NK-92 (cell line): ENCODE measurements at regions not wholly inside any gene's neighbourhood (a gene's known extent, or its start where the extent isn't known, plus 50 kb on each side); places are given as distances from the start of the nearest gene placed in this dataset.

ENCODE experiments used
- DNase-seq: peaks from one replicate; lab custom pipeline; 2025; ENCODE audit not compliant: unreplicated experiment; lab: John Stamatoyannopoulos, UW

DNA sequence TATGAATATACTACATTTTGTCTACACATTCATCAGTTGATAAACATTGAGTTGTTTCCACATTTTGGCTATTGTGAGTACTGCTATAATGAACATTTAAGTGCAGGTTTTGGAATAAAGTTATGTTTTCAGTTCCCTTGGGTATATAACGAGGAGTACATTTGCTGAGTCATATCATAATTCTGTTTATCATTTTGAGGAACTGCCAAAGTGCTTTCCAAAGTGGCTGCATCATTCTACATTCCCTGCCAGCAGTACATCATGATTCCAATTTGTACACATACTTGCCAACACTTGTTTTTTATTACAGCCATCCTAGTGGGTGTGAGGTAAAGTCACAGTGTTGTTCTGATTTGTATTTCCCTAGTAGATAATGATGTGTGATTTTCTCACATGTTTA is 1458.6 kb upstream of the TENM4 start:
- DNase-seq, result no peak

DNA sequence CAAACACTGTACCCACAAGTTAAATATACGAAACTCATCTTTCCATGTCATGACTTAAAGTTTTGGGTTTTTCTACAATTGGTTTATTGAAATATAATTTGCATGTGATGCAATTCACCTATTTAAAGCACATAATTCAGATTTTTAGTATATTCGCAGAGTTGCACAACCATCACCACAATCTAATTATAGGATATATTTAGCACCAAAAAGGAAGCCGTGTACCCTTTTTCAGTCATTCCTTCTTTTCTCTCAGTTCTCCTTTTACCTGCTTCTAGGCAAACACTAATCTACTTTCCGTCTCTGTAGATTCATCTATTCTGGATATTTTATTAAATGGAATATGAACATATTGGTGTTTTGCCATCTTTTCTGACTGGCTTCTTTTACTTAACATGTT is 1458.1 kb upstream of the TENM4 start:
- DNase-seq, result no peak

GRCh38 chr11:80886684-80887083 is 1445.9 kb upstream of the TENM4 start:
- no peak for DNase-seq

DNA sequence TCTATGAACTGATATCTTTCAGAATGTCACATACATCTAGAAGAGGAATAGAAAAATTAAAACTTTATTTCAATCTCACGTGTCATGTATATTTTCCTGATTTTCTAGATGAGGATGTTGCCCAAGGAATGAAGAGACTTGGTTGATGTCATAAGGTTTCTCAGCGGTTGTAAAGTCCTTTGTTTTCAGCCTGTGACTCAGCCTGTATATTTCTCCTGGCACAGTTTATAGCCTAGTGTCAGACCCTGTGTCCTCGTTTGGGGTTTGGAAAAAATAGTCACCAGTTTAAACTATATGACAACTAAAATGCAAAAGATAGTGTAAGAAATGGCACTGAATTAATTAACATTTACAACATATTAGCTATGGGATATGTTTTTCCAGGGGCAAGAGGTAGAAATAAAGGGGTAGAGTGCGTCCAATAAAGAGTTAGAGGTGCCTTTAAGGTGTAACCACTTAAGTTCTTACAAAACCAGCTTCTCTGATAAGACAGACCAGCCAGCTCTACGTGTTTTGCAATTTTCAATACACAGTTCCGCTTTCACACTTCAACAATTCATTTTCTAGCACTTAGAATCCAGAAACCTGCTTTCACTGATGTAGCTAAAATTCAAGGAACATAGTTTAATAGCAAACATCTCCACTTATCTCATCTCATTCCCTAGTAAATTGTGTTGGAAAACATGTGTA is 1432.6 kb upstream of the TENM4 start:
- no peak for DNase-seq

DNA sequence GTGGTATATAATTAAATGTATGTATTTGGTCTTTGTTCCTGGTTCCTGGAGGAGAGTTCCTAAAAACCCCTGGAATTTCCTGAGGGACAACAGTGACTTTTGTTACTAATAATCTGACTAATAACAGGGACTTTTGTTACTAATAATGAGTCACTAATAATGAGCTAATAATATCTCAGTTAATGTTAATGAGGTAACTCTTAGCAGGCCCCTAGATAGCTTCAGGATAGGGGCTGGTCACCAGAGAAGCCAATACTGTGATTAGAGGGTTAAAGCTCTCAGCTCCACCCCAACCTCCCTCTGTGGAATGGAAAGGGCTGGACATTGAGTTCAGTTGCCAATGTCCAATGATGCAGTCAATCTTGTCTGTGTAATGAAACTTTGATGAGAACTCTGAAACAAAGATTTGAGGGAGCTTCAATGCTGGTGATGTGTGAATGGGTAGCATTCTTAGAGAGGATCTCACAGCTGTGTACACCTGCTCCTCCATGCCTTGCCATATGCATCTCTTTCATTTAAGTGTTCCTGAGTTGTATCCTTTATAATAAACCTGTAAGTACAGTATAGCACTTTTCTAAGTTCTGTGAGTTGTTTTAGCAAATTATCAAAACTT is 1431.4 kb upstream of the TENM4 start:
- DNase-seq, result no peak

- DNase-seq, result no peak
Measured at GRCh38 chr11:80868831-80869230, 1428.0 kb upstream of the TENM4 start.

GRCh38 chr11:80862011-80862410 is 1421.2 kb upstream of the TENM4 start:
- no peak for DNase-seq

DNA sequence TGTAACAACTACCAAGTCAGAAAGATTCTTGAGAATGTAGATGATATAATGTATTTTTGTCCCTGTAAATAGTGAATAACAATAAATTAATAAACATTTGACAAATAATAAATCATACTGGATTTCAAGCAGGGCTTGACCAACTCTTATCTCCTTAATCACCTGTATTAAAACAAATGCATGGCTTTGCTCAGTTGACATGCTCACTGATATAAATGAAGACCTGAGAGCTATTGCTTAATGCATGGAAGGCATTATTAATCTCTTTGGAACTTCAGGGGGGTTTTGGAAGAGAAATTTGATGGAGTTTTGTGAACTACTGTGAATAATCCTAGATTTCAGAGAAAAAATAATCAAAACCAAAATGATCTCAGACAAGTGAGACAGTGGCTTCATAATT is 1420.4 kb upstream of the TENM4 start:
- DNase-seq, result no peak

DNA sequence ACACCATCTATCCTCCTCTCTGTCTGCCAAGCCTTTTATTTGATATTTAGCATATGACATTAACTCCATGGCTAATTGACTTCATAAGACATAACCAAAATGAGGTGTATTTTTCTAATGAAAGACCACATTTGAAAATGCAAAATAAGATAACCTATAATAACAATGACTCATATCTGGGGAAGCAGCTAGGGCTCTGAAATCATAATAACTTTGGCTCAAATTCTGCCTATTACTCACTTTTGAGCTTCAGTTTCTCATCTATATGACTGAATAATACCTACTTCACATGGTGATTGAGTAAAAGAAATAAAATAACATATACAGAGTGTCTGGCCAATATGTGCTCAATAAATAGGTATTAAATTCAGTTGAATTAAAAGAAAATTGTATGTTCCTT is 1419.8 kb upstream of the TENM4 start:
- DNase-seq, result no peak

DNA sequence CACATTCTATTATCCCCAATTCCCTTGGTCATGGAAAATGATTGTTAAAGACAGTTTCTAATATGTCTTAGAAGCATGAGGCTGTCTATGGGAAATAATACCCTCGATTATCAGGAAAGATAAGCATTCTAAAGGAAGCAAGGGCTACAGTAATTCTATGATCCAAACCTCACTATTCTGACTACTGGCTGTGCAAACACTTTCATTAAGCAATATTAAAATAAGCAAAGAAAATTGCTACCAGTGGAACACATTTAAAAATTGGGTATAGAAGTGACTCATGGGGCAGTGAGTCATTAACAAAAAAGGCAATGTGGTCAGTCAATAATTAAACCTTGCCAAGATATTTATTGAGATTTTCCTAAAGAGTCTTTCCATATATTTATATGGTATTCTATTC is 1415.2 kb upstream of the TENM4 start:
- DNase-seq, result no peak

DNA sequence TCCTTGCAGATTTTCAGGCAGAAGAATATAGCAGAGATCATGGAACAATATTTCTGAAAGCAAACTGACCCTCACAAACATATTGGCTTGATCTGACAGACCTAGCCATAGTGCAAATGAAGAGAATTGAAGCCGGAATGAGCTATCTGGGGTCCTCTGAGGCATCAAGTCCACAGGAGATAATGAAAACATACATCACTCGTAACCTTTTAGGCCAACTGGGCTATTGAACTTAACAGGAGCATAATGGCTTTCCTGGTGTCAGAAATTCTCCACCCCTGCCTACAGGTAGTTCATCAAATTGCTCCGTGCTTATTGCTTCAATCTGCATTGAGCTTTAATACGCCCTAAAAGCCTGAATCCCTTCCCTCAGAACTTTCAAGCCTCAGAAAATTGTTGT is 1414.6 kb upstream of the TENM4 start:
- no peak for DNase-seq

DNA sequence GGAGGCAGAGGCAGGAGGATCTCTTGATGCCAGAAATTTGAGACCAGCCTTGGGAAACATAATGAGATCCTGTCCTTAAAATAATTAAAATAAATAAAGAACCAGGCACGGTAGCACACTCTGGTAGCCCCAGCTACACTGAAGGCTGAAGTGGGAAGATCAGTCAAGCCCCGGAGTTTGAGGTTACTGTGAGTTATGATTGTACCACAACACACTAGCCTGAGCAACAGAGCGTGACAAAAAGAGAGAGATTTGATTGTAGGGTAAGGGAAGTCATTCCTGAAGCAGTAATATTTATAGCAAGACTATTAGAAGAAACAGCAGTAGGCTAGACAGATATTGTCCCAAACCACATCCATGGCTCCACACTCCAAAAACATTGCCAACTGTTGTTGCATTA is 1408.4 kb upstream of the TENM4 start:
- DNase-seq, result no peak

- DNase-seq, result no peak
Measured at GRCh38 chr11:80846979-80847378, 1406.1 kb upstream of the TENM4 start.

DNA sequence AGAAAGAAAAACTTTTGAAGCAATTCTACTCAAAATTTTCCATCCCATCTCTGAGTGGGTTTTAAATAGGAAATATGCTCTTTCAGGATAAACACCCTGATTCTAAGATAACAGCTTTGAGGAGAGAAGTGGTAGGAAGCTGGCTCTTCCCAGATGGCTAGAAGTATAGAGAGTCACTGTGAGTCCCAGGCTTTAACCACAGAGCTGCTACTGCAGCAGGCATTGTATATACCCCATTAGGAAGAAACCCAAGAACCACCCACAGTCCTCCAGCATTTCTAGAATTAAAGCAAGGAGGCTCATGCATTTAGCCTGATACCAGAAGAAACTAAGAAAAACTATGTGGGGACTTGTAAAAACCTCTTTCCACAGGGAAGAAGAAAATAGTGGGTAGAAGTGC is 1405.6 kb upstream of the TENM4 start:
- DNase-seq, result no peak

DNA sequence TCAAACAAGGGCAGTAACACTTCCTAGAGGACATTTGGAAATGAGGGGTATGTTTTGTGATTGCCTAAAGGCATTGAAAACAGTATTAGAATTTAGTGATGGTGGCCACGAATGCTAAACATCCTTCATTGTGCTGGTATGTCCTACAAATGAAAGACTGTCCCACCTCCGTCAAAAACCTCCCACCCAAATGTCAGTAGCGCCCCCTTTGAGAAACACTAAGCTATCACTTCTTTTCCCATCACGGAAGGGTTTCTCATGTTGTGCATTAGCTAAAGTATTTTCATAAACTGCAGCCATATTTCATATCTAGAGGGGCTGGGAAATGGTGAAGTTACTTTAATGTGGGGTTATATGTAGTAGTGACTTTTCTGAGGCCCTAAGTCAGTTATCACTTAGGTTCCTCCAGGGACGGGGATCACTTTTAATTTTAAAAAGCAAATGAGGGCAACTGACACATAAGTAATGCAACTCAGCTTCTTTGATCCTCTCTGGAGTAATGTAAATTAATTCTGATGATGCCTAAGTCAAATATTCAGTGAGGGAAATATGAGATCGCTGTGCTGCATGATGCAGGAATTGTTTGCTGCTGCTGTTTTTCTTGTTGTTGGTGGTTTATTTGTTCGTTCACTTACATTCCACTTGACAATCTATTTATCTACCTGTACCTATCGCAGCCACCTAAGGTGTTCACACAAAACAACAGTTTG is 1403.4 kb upstream of the TENM4 start:
- DNase-seq, result no peak

- no peak for DNase-seq
Measured at GRCh38 chr11:80843266-80843974, 1402.6 kb upstream of the TENM4 start.

DNA sequence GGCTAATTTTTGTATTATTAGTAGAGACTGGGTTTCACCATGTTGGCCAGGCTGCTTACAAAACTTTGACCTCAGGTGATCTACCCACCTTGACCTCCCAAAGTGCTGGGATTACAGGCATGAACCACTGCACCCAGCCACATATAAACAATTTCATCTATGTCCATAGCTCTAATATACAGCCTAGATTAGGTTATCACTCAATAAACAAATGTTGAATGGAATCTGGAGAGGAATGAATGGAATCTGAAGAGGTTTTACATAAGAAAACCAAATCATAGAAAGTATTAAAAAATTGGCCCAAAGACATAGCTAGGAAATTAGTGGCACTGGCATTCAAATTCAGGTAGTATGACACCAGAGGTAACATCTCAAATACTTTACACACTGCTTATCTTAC is 1401.4 kb upstream of the TENM4 start:
- DNase-seq, result no peak

DNA sequence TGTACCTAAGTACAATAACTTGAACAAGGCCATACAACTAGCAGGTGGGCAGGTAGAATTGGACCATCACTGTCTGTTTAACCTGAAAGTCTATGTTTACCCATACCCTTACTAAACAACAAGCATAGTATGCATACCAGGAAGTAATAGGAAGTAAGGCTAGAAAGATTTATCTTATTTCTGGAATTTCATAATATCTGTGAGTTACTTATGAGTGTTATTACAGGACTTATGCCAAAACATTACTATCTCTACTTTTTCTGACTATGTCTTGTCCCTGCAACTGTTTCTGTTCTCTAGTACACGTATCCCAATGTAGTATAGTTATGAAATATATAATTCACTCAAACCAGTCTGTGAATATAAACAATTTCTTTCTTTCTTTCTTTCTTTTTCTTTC is 1400.8 kb upstream of the TENM4 start:
- DNase-seq, result no peak

DNA sequence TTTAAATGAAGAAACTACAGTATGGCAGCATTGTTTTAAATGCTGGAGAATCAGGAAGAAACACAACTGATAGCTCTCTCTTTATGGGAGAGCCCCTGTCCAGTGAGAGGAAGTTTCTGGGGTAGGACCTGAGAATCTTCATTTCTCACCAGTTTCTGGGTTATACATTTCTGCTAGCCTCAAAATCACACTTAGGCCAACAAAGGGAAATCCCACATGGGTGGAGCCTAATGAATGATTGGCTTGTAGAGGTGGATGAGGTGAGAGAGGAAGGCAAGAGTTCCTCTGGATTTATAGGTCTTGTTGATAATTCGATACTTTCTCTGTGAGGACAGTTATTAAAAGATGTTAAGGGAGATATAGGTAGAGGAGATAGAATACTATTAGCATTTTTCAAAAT is 1397.3 kb upstream of the TENM4 start:
- no peak for DNase-seq

DNA sequence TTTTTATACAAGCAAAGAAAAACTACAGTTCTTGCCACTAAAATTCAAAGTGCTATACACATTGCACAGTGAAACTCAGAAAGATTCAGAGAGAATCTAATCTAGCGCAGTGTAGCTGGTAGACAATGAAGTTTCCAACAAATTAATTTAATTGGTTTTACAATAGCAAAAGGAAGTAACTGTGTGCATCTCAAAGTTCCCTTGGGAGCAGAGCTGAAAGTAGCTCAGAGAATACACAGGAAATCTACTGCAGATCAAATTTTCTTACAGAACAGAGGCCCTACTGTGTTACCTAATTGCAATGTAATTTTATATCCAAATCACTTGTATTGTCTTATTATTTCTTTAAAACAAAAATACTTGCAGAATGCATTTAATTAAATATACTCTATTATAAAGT is 1396.2 kb upstream of the TENM4 start:
- DNase-seq, result no peak

DNA sequence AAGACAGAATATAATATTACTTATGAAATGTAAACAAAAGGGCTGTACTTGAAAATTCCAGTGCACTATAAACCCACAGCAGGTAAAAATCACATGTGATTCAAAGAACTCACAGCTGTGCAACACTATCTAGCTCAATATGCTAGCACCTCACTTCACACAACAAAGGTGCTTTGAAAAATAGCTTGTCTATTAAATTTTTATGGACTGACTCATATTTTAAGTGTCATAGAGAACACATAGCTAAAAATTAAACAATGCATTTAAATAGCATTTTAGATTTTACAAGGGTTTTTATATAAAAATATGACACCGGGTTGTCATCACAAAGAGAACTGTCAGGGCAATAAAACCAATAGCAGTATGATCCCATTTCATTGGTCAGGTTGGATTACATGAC is 1390.5 kb upstream of the TENM4 start:
- no peak for DNase-seq

DNA sequence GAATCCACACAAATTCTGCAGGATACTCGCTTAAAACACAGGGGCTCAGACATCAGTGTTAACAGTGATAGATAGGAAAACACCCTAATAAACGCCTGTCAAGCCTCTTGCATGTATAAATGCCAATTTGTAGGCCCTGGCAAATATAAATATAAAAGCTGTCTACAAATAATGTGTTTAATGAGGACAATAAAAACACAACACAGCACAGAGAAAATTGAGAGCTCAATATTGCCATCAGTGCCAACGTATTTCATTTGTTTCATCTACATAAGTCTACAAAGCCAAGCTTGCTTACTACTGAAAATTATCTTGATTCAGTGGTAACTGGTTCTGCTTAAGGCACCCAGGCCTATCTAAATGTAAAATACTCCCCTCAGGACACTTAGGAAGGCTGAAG is 1387.0 kb upstream of the TENM4 start:
- no peak for DNase-seq
